ENCODE measurements at regions not wholly inside any gene's neighbourhood (a gene's known extent, or its start where the extent isn't known, plus 50 kb on each side); places are given as distances from the start of the nearest gene placed in this dataset.
A peak's percentile ranks its signal among the peaks of the same experiment; 100 is the strongest.

DNA sequence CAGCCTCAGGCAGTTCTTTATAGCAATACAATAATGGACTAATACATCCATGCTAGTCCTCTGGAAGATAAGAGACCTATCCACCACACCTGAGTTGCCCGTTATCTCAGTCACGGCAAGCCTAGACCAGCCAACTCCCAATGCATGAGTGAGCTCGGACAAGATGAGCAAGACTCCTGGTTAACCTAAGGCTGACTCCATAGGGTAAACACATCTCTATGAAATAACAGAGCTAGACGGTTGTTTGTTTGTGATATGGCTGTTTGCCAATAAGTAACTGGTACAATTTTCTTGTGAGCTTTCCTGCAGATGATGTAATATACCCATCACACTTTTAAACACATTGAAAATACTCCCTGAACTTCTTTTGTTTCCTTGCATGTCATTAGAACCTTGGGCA is 70.6 kb upstream of the PHACTR1 start:
- Mint-ChIP-seq H3K27me3 (ENCODE audit: low read depth, poor library complexity) (peaks cover 9% of the 10 kb centered on the region), H3K4me3 (no peak overlapping the region), H3K9me3 (peaks cover 46% of the 10 kb centered on the region), H3K4me1 (no peaks in the 10 kb centered on the region), H3K27ac (no peak overlapping the region), H3K36me3 (ENCODE audit: low read depth) (no peaks in the 10 kb centered on the region)
- TF ChIP-seq, protein P1, sequence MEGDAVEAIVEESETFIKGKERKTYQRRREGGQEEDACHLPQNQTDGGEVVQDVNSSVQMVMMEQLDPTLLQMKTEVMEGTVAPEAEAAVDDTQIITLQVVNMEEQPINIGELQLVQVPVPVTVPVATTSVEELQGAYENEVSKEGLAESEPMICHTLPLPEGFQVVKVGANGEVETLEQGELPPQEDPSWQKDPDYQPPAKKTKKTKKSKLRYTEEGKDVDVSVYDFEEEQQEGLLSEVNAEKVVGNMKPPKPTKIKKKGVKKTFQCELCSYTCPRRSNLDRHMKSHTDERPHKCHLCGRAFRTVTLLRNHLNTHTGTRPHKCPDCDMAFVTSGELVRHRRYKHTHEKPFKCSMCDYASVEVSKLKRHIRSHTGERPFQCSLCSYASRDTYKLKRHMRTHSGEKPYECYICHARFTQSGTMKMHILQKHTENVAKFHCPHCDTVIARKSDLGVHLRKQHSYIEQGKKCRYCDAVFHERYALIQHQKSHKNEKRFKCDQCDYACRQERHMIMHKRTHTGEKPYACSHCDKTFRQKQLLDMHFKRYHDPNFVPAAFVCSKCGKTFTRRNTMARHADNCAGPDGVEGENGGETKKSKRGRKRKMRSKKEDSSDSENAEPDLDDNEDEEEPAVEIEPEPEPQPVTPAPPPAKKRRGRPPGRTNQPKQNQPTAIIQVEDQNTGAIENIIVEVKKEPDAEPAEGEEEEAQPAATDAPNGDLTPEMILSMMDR (IDR thresholded peaks at IDR 0.05) = no peak
- DNase-seq = no peak

GRCh38 chr6:12648171-12648570 is 68.4 kb upstream of the PHACTR1 start:
- H3K4me3 Mint-ChIP-seq = no peak overlapping the region
- peaks cover 14% of the 10 kb centered on the region for H3K27me3 Mint-ChIP-seq (ENCODE audit: low read depth, poor library complexity)
- no peak overlapping the region for H3K27ac Mint-ChIP-seq
- no peak for DNase-seq
- no peaks in the 10 kb centered on the region for H3K4me1 Mint-ChIP-seq
- H3K9me3 Mint-ChIP-seq = peaks cover 26% of the 10 kb centered on the region
- no peaks in the 10 kb centered on the region for H3K36me3 Mint-ChIP-seq (ENCODE audit: low read depth)
- TF ChIP-seq, protein P1 (IDR thresholded peaks at IDR 0.05) = no peak

GRCh38 chr6:12649325-12649724 is 67.2 kb upstream of the PHACTR1 start:
- Mint-ChIP-seq H3K27ac (no peak overlapping the region), H3K4me1 (peaks cover 3% of the 10 kb centered on the region), H3K27me3 (ENCODE audit: low read depth, poor library complexity) (peaks cover 15% of the 10 kb centered on the region), H3K4me3 (no peak overlapping the region), H3K36me3 (ENCODE audit: low read depth) (no peaks in the 10 kb centered on the region), H3K9me3 (peaks cover 18% of the 10 kb centered on the region)
- TF ChIP-seq, protein P1 (IDR thresholded peaks at IDR 0.05) = no peak
- DNase-seq = no peak

DNA sequence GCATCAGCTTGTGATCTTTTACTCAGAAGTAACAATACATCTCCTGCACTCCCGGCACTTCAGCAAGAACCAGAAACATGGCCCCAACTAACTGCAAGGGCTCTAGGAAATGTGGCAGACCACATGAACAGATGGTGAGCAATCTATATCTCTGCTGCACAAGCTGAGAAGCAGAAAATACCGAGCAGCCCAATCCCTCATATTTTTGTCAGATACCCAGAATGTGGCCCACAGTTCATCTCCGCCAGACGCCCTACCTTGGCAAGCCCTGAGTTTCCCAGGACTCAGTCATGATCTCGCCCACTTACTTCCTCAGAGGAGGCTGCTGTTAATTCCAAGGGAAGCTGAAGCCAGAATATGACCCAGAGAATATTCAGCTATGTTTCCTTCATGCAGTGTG is 63.1 kb upstream of the PHACTR1 start:
- Mint-ChIP-seq H3K4me1 (peaks cover 14% of the 10 kb centered on the region), H3K9me3 (peaks cover 15% of the 10 kb centered on the region), H3K27ac (peak overlapping the region; percentile 15), H3K4me3 (no peak overlapping the region), H3K27me3 (ENCODE audit: low read depth, poor library complexity) (peaks cover 19% of the 10 kb centered on the region), H3K36me3 (ENCODE audit: low read depth) (no peaks in the 10 kb centered on the region)
- no peak for DNase-seq
- TF ChIP-seq, protein P1 (IDR thresholded peaks at IDR 0.05) = no peak

GRCh38 chr6:12654107-12654506 is 62.5 kb upstream of the PHACTR1 start:
- Mint-ChIP-seq H3K4me1 (peaks cover 14% of the 10 kb centered on the region), H3K4me3 (no peak overlapping the region), H3K36me3 (ENCODE audit: low read depth) (no peaks in the 10 kb centered on the region), H3K27me3 (ENCODE audit: low read depth, poor library complexity) (peaks cover 19% of the 10 kb centered on the region), H3K9me3 (peaks cover 13% of the 10 kb centered on the region), H3K27ac (no peak overlapping the region)
- no peak for DNase-seq
- TF ChIP-seq, protein P1 (IDR thresholded peaks at IDR 0.05) = no peak

DNA sequence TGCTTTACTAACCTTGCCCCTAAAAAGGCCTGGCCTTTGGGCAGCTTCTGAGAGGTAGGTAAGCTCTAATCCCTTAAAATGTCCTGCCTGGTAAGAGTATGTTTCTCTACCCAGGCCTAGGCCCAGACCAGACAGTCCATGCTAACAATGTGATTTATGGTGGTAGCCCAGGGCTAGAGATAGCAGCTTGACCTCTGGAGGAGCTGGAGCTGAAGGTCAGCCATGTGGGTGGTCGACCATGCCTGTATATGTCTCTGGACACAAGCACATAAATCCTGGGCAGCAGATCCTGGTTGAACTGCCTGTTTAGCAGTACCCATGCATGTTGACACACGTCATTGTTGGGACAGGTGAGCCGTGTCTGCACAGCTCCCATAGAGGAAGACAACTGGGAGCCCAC is 62.1 kb upstream of the PHACTR1 start:
- Mint-ChIP-seq H3K9me3 (peaks cover 8% of the 10 kb centered on the region), H3K27ac (no peak overlapping the region), H3K36me3 (ENCODE audit: low read depth) (no peaks in the 10 kb centered on the region), H3K4me3 (no peak overlapping the region), H3K4me1 (peaks cover 14% of the 10 kb centered on the region), H3K27me3 (ENCODE audit: low read depth, poor library complexity) (peaks cover 19% of the 10 kb centered on the region)
- TF ChIP-seq, protein P1 (IDR thresholded peaks at IDR 0.05) = no peak
- DNase-seq = peak; percentile 63

Data from nephron progenitor cell (in vitro differentiated cells).